ACHN (cell line): ENCODE measurements at regions not wholly inside any gene's neighbourhood (a gene's known extent, or its start where the extent isn't known, plus 50 kb on each side); places are given as distances from the start of the nearest gene placed in this dataset.
"Not testable (repeated sequence)": the region's sequence is repeated elsewhere in the genome, so short reads cannot be mapped to it uniquely, and the experiment has no call there.

Experiments
- DNase-seq: peaks from one replicate; pipeline ENCODE4 v3.0.0-alpha.2; 2015
- in situ Hi-C: cut with HindIII; loops from 2 replicates; pipeline ENCODE4 v1.10.0; 2017; ENCODE audit warnings: low sequenced_read_pairs, low pct_ligation_motif_present, low pct_unique_long_range_greater_than_20kb

GRCh38 chr15:31605467-31605931 is 278.9 kb downstream of the KLF13 start:
- DNase-seq, result no peak
- in situ Hi-C loops, result no loop called here

DNA sequence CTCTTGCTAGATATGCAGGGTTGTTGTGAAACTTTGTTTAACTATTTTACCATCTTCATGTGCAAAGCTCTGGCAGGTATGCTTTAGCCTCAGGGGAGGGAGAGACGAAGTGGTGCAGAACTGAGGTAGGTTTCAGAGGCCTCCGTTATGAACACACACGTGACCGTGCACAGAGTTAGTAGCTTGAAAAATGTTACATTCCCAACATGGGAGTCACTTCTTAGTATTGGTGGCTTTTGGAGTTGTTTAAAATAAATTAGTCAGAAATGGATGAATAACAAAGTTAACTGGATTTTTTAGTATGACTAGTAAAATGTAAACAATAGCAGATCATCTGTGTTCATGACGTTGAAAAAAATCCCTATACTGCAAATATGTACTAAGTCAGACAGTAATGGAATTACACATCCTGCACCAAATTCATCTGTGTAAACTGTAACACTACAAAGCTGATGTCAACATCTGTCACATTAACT is 279.6 kb downstream of the KLF13 start:
- no peak for DNase-seq
- in situ Hi-C loops, result no loop called here

GRCh38 chr15:31606931-31607497 is 280.4 kb downstream of the KLF13 start:
- DNase-seq, result no peak
- in situ Hi-C loops, result no loop called here

DNA sequence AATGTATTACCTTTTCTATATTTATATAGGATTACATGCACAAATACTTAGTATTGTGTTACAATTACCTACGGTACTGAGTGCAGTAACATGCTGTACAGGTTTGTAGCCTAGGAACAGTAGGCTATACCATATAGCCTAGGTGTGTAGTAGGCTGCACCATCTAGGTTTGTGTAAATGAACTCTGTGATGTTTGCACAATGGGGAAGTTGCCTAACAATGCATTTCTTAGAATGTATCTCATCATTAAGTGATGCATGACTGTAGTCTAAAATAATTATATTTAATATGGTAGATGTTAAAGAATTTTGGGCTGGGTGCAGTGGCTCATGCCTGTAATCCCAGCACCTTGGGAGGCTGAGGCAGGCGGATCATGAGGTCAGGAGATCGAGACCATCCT is 281.0 kb downstream of the KLF13 start:
- in situ Hi-C loops, result no loop called here
- DNase-seq, result no peak

- in situ Hi-C loops, result no loop called here
- no peak for DNase-seq
These were observed 282.6 kb downstream of the KLF13 start for GRCh38 chr15:31609258-31609681.

GRCh38 chr15:31609906-31610305 is 283.3 kb downstream of the KLF13 start:
- DNase-seq, result no peak
- in situ Hi-C loops, result no loop called here

DNA sequence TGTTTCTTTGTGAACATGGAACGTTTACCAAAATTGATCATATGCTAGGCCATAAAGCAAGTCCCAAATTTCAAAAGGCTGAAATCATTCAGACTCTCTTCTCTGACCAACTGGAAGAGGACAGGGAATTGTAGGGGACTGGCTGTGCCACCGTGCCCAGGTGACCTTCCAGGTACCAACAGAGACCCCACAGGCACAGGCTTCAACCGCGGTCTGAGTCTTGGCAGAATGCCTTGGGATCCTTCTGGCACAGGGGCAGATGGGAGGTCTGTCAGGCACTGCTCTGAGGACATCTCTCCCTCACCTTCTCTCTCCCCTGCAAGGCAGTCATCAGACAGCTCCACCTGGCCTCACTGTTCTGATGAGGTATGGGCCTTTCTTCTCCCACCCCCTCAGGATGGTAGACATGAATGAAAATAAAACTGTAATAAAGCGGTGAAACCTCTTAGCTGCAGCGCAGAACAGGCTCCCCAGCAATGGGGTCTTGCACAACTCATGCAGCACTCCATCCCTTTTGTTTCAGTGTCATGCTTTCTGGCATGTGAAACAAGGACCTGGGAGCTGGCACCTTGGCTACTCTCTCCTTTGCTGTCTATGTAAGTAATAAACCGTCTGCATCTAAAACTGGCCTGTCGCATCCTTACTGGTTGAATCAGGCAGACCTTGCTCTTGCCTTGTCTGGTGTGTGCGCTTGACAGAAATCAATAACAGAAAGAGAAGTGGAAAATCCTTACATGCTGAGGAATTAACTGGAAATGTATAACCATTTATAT is 289.2 kb downstream of the KLF13 start:
- in situ Hi-C loops, result no loop called here

DNA sequence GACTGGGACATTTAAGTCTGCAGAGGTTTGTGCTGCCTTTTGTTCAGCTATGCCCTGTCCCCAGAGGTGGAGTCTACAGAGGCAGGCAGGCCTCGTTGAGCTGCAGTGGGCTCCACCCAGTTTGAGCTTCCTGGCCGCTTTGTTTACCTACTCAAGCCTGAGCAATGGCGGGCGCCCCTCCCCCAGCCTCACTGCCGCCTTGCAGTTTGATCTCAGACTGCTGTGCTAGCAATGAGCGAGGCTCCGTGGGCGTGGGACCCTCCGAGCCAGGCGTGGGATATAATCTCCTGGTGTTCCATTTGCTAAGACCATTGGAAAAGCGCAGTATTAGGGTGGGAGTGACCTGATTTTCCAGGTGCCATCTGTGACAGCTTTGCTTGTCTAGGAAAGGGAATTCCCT is 296.7 kb downstream of the KLF13 start:
- in situ Hi-C loops, DNase-seq: not testable (repeated sequence)

More for the DNA sequence above, 289.2 kb downstream of the KLF13 start:
- no peak for DNase-seq

GRCh38 chr15:31624115-31624514 is 297.5 kb downstream of the KLF13 start:
- in situ Hi-C loops, result not testable (repeated sequence)

DNA sequence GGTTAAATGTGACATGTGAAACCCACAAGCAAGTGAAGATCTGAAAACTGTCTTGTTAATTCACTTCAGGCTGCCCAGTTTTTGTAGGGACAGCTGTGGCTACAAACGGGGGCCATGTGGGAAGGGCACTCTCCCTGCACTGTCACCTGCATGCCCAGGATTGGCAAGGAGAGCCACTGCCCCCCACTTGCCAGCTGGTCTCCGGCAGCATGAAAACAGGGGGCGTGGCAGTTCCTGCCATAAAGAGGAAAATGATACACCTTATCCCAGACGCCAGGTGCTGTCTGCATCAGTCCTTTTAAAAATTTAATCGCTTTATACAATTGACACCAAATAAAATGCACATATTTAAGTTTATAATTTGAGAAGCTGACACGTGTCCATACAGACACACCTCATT is 309.1 kb downstream of the KLF13 start:
- in situ Hi-C loops, DNase-seq: not testable (repeated sequence)

More at GRCh38 chr15:31624115-31624514, 297.5 kb downstream of the KLF13 start:
- not testable (repeated sequence) for DNase-seq

DNA sequence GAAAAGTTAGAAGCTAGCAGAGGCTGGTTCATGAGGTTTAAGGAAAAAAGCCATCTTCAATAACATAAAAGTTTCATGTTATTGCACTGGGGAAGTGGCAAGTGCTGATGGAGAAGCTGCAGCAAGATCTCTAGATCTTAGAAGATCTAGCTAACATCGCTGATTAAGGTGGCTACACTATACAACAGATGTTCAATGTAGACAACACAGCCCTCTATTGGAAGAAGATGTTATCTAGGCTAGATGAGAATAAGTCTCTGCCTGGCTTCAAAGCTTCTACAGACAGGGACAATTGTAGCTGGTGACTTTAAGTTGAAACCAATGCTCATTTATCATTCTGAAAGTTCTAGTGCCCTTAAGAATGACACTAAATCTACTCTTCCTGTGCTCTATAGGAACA is 310.3 kb downstream of the KLF13 start:
- in situ Hi-C loops, DNase-seq: not testable (repeated sequence)

- DNase-seq, in situ Hi-C loops: not testable (repeated sequence)
These were observed 317.3 kb downstream of the KLF13 start for GRCh38 chr15:31643955-31644354.

- in situ Hi-C loops, DNase-seq: not testable (repeated sequence)
These were observed 318.1 kb downstream of the KLF13 start for GRCh38 chr15:31644761-31645160.

GRCh38 chr15:31647337-31647826 is 320.7 kb downstream of the KLF13 start:
- DNase-seq, in situ Hi-C loops: not testable (repeated sequence)

- in situ Hi-C loops, DNase-seq: not testable (repeated sequence)
These were observed 323.0 kb downstream of the KLF13 start for GRCh38 chr15:31649634-31650033.

GRCh38 chr15:31650055-31650701 is 323.5 kb downstream of the KLF13 start:
- DNase-seq, in situ Hi-C loops: not testable (repeated sequence)

- DNase-seq, in situ Hi-C loops: not testable (repeated sequence)
These were observed 330.3 kb downstream of the KLF13 start for GRCh38 chr15:31656915-31657314.

GRCh38 chr15:31660816-31661215 is 334.2 kb downstream of the KLF13 start:
- no peak for DNase-seq
- in situ Hi-C loops, result no loop called here

GRCh38 chr15:31665732-31666131 is 339.1 kb downstream of the KLF13 start:
- DNase-seq, in situ Hi-C loops: not testable (repeated sequence)
